ENCODE measurements at regions not wholly inside any gene's neighbourhood (a gene's known extent, or its start where the extent isn't known, plus 50 kb on each side); places are given as distances from the start of the nearest gene placed in this dataset.

DNA sequence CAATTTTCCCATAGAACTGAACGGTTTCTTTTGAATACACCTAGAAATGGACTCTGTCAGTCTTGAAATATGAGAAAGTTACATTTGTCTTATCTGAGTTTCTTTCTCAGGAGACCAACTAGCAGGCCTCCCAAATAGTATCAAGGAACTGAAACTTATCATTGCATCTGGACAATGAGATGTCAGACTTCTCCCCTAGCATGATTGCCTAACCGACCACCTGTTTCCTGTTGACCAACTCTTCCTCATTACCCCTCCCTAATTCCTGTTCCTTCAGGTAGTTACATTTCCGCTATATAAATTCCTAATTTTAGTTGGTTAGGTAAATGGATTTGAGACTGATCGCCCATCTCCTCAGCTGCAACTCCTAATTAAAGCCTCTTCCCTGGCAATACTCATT, 1587.3 kb downstream of the NCAM2 start:
- Histone ChIP-seq H3K9me3 (ENCODE audit: control insufficient read depth in 1 of 2, insufficient read depth in 1 of 2, low read depth in 1 of 2, low read length in 2 of 2) (peaks cover 0 to 13% of the 10 kb centered on the region in 2 experiments; a peak in 1 of 4 replicates), H3K36me3 (ENCODE audit: control insufficient read depth in 1 of 2, insufficient read depth in 2 of 2, low read length in 2 of 2) (no peaks in the 10 kb centered on the region), H4K20me1 (ENCODE audit: insufficient read depth) (no peaks in the 10 kb centered on the region), H2AFZ (ENCODE audit: low read depth, low read length, poor library complexity, severe bottlenecking) (no peak overlapping the region), H3K27ac (ENCODE audit: low read depth, low read length) (no peak overlapping the region), H3K4me3 (replicated peaks in 1 of 2; ENCODE audit: low read depth in 1 of 2, low read length in 2 of 2) (no peak overlapping the region), H3K9ac (ENCODE audit: low read length) (no peak overlapping the region), H3K4me1 (ENCODE audit: control insufficient read depth in 1 of 2, insufficient read depth in 2 of 2, low read length in 2 of 2) (no peaks in the 10 kb centered on the region), H3K79me2 (ENCODE audit: insufficient read depth, low read length) (no peaks in the 10 kb centered on the region), H3K27me3 (ENCODE audit: insufficient read depth, low read length) (no peaks in the 10 kb centered on the region), H3K9me2 (ENCODE audit: insufficient read depth) (no peaks in the 10 kb centered on the region), H3K4me2 (ENCODE audit: low read length) (no peak overlapping the region)
- POLR2A ChIA-PET, result no interaction called here
- DNase-seq (ENCODE audit: low read depth, low spot score), result no peak
- CTCF ChIA-PET, result no interaction called here
- intact Hi-C loops (cut with micrococcal nuclease), result no loop called here
- TF ChIP-seq, protein P1, sequence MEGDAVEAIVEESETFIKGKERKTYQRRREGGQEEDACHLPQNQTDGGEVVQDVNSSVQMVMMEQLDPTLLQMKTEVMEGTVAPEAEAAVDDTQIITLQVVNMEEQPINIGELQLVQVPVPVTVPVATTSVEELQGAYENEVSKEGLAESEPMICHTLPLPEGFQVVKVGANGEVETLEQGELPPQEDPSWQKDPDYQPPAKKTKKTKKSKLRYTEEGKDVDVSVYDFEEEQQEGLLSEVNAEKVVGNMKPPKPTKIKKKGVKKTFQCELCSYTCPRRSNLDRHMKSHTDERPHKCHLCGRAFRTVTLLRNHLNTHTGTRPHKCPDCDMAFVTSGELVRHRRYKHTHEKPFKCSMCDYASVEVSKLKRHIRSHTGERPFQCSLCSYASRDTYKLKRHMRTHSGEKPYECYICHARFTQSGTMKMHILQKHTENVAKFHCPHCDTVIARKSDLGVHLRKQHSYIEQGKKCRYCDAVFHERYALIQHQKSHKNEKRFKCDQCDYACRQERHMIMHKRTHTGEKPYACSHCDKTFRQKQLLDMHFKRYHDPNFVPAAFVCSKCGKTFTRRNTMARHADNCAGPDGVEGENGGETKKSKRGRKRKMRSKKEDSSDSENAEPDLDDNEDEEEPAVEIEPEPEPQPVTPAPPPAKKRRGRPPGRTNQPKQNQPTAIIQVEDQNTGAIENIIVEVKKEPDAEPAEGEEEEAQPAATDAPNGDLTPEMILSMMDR (IDR thresholded peaks at IDR 0.05 in 2 of 3, conservative IDR thresholded peaks at IDR 0.05 in 1 of 3; ENCODE audit: borderline replicate concordance in 1 of 3, insufficient read depth in 1 of 3, low read depth in 2 of 3, low read length in 2 of 3), result no peak
- TF ChIP-seq SIN3A (IDR thresholded peaks at IDR 0.05; ENCODE audit: low read depth) (no peak), TCF7L2 (IDR thresholded peaks at IDR 0.05; ENCODE audit: borderline replicate concordance, extremely low read depth, insufficient read depth, insufficient read length) (no peak), EGR1 (IDR thresholded peaks at IDR 0.05; ENCODE audit: low read depth) (no peak), SP1 (IDR thresholded peaks at IDR 0.05; ENCODE audit: low read depth) (no peak), EZH2 (IDR thresholded peaks at IDR 0.05) (no peak), YY1 (IDR thresholded peaks at IDR 0.05; ENCODE audit: extremely low read depth, insufficient replicate concordance, low read depth, low read length) (no peak), ELF1 (IDR thresholded peaks at IDR 0.05; ENCODE audit: borderline replicate concordance, low read depth) (no peak), FOSL1 (IDR thresholded peaks at IDR 0.05; ENCODE audit: low read depth) (no peak), JUND (IDR thresholded peaks at IDR 0.05) (no peak), CBX3 (IDR thresholded peaks at IDR 0.05; ENCODE audit: low read depth) (no peak), ZFX (IDR thresholded peaks at IDR 0.05) (no peak), RAD21 (IDR thresholded peaks at IDR 0.05; ENCODE audit: low read depth) (no peak), SRF (IDR thresholded peaks at IDR 0.05; ENCODE audit: low read depth) (no peak), POLR2AphosphoS5 (IDR thresholded peaks at IDR 0.05; ENCODE audit: low read depth, low read length) (no peak)
- TF ChIP-seq, protein P2, sequence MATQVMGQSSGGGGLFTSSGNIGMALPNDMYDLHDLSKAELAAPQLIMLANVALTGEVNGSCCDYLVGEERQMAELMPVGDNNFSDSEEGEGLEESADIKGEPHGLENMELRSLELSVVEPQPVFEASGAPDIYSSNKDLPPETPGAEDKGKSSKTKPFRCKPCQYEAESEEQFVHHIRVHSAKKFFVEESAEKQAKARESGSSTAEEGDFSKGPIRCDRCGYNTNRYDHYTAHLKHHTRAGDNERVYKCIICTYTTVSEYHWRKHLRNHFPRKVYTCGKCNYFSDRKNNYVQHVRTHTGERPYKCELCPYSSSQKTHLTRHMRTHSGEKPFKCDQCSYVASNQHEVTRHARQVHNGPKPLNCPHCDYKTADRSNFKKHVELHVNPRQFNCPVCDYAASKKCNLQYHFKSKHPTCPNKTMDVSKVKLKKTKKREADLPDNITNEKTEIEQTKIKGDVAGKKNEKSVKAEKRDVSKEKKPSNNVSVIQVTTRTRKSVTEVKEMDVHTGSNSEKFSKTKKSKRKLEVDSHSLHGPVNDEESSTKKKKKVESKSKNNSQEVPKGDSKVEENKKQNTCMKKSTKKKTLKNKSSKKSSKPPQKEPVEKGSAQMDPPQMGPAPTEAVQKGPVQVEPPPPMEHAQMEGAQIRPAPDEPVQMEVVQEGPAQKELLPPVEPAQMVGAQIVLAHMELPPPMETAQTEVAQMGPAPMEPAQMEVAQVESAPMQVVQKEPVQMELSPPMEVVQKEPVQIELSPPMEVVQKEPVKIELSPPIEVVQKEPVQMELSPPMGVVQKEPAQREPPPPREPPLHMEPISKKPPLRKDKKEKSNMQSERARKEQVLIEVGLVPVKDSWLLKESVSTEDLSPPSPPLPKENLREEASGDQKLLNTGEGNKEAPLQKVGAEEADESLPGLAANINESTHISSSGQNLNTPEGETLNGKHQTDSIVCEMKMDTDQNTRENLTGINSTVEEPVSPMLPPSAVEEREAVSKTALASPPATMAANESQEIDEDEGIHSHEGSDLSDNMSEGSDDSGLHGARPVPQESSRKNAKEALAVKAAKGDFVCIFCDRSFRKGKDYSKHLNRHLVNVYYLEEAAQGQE (IDR thresholded peaks at IDR 0.05; ENCODE audit: low read depth), result no peak
- TF ChIP-seq, protein P3, sequence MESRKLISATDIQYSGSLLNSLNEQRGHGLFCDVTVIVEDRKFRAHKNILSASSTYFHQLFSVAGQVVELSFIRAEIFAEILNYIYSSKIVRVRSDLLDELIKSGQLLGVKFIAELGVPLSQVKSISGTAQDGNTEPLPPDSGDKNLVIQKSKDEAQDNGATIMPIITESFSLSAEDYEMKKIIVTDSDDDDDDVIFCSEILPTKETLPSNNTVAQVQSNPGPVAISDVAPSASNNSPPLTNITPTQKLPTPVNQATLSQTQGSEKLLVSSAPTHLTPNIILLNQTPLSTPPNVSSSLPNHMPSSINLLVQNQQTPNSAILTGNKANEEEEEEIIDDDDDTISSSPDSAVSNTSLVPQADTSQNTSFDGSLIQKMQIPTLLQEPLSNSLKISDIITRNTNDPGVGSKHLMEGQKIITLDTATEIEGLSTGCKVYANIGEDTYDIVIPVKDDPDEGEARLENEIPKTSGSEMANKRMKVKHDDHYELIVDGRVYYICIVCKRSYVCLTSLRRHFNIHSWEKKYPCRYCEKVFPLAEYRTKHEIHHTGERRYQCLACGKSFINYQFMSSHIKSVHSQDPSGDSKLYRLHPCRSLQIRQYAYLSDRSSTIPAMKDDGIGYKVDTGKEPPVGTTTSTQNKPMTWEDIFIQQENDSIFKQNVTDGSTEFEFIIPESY (IDR thresholded peaks at IDR 0.05; ENCODE audit: extremely low read depth, insufficient replicate concordance, low read length), result no peak
- BruUV-seq (replicated peaks), result no TSS peak
- ATAC-seq, result no peak
- RAD21 ChIA-PET (ENCODE audit: low non-redundant PET in 1 of 2, low total read pairs in 2 of 2, uncharacterized antibody in 2 of 2, unreplicated experiment in 2 of 2), result no interaction called here

Data from HCT116 (cell line).